K562 (cell line): ENCODE measurements at regions not wholly inside any gene's neighbourhood (a gene's known extent, or its start where the extent isn't known, plus 50 kb on each side); places are given as distances from the start of the nearest gene placed in this dataset.

ENCODE experiments used
- CCNT2 ChIP-seq: IDR thresholded peaks from 2 replicates; pipeline ENCODE4 v1.6.1; 2011; ENCODE audit warnings: borderline replicate concordance, low read depth, mild to moderate bottlenecking, moderate library complexity, mixed read lengths, low read length; ENCODE audit not compliant: insufficient read length; ENCODE audit errors: extremely low read depth
- FOSL1 ChIP-seq: fragments of 200-800 bp; sonication (Bioruptor generic); conservative IDR thresholded peaks from 2 replicates; pipeline ENCODE4 v1.6.1; 2016; ENCODE audit warnings: missing genetic modification characterization, missing compliant biosample characterization
- HLTF ChIP-seq: fragments of 450-650 bp; IDR thresholded peaks from 2 replicates; pipeline ENCODE4 v1.6.1; 2016
- MIER1 ChIP-seq: fragments of 450-650 bp; IDR thresholded peaks from 2 replicates; pipeline ENCODE4 v1.6.1; 2016; ENCODE audit warnings: antibody characterized with exemption, mild to moderate bottlenecking, low read depth
- ZBTB40 ChIP-seq, 2 experiments: fragments of 450-650 bp in 1 of 2; sonication (generic) in 1 of 2; formaldehyde crosslinking in 1 of 2; IDR thresholded peaks; 2 replicates each; pipeline versions ENCODE4 v1.7.1 to v1.9.0; 2016 to 2022; ENCODE audit warnings: inconsistent platforms in 1 of 2, mild to moderate bottlenecking in 1 of 2, missing genetic modification reagents in 1 of 2
- ZNF263 ChIP-seq: sonication (generic); formaldehyde crosslinking; IDR thresholded peaks from 2 replicates; pipeline ENCODE4 v1.8.0; 2022; ENCODE audit warnings: mild to moderate bottlenecking, missing genetic modification reagents, borderline replicate concordance
- ZNF311 ChIP-seq: fragments of 250-450 bp; sonication (Bioruptor Pico); IDR thresholded peaks from 2 replicates; pipeline ENCODE4 v1.4.0; 2020; ENCODE audit warnings: mild to moderate bottlenecking, moderate library complexity
- ZNF407 ChIP-seq: fragments of 450-650 bp; IDR thresholded peaks from 2 replicates; pipeline ENCODE4 v1.6.1; 2016; ENCODE audit warnings: low read depth

GRCh38 chrX:6898371-6898770 lies 249.1 kb upstream of the STS start (continued):
- TF ChIP-seq ZNF407 (no peak), FOSL1 (tag) (no peak), MIER1 (no peak), CCNT2 (no peak), ZNF263 (no peak), HLTF (no peak), ZNF311 (CRISPR knock-in tag) (no peak), ZBTB40 (IDR thresholded peaks at IDR 0.05) (no peak), ZBTB40 (CRISPR knock-in tag; IDR thresholded peaks at IDR 0.05) (no peak)
